GM18909 (cell line): ENCODE measurements at regions not wholly inside any gene's neighbourhood (a gene's known extent, or its start where the extent isn't known, plus 50 kb on each side); places are given as distances from the start of the nearest gene placed in this dataset.
"Not testable (repeated sequence)": the region's sequence is repeated elsewhere in the genome, so short reads cannot be mapped to it uniquely, and the experiment has no call there.

ENCODE experiments used
- ATAC-seq: cut with Tn5 transposase; IDR thresholded peaks from one replicate; pipeline ENCODE4 v1.9.1; 2021; ENCODE audit warnings: mild to moderate bottlenecking; ENCODE audit not compliant: unreplicated experiment, poor library complexity

GRCh38 chr3:65303431-65303830 lies 615.6 kb upstream of the ADAMTS9 start:
- no peak for ATAC-seq

GRCh38 chr3:65291448-65292125 lies 603.8 kb upstream of the ADAMTS9 start:
- ATAC-seq = no peak

- no peak for ATAC-seq
Measured at GRCh38 chr3:65288776-65289175, 601.0 kb upstream of the ADAMTS9 start.

- no peak for ATAC-seq
Measured at GRCh38 chr3:65285956-65286355, 598.2 kb upstream of the ADAMTS9 start.

GRCh38 chr3:65284961-65285360 lies 597.2 kb upstream of the ADAMTS9 start:
- ATAC-seq = no peak

- no peak for ATAC-seq
Measured at GRCh38 chr3:65284546-65284945, 596.7 kb upstream of the ADAMTS9 start.

- ATAC-seq = no peak
Measured at GRCh38 chr3:65279225-65279782, 591.5 kb upstream of the ADAMTS9 start.

- no peak for ATAC-seq
Measured at GRCh38 chr3:65277798-65278197, 590.0 kb upstream of the ADAMTS9 start.

GRCh38 chr3:65276551-65276950 lies 588.8 kb upstream of the ADAMTS9 start:
- no peak for ATAC-seq

- no peak for ATAC-seq
Measured at GRCh38 chr3:65268426-65268825, 580.6 kb upstream of the ADAMTS9 start.

- ATAC-seq = no peak
Measured at GRCh38 chr3:65265942-65266590, 578.3 kb upstream of the ADAMTS9 start.

GRCh38 chr3:65265511-65265910 lies 577.7 kb upstream of the ADAMTS9 start:
- ATAC-seq = no peak

- ATAC-seq = no peak
Measured at GRCh38 chr3:65262548-65262947, 574.7 kb upstream of the ADAMTS9 start.

- ATAC-seq = no peak
Measured at GRCh38 chr3:65259946-65260345, 572.1 kb upstream of the ADAMTS9 start.

- ATAC-seq = not testable (repeated sequence)
Measured at GRCh38 chr3:65252914-65253313, 565.1 kb upstream of the ADAMTS9 start.

GRCh38 chr3:65252266-65252665 lies 564.5 kb upstream of the ADAMTS9 start:
- no peak for ATAC-seq

GRCh38 chr3:65251375-65251774 lies 563.6 kb upstream of the ADAMTS9 start:
- ATAC-seq = no peak

- ATAC-seq = no peak
Measured at GRCh38 chr3:65246561-65246960, 558.8 kb upstream of the ADAMTS9 start.

- ATAC-seq = no peak
Measured at GRCh38 chr3:65245133-65246063, 557.6 kb upstream of the ADAMTS9 start.

GRCh38 chr3:65240366-65240765 lies 552.6 kb upstream of the ADAMTS9 start:
- ATAC-seq = no peak

GRCh38 chr3:65238652-65239051 lies 550.9 kb upstream of the ADAMTS9 start:
- ATAC-seq = no peak
